Suppressor macrophage treated with lipopolysaccharide for 4 hours (primary cell): ENCODE measurements at regions not wholly inside any gene's neighbourhood (a gene's known extent, or its start where the extent isn't known, plus 50 kb on each side); places are given as distances from the start of the nearest gene placed in this dataset.
A peak's percentile ranks its signal among the peaks of the same experiment; 100 is the strongest.
"Not testable (repeated sequence)": the region's sequence is repeated elsewhere in the genome, so short reads cannot be mapped to it uniquely, and the experiment has no call there.

Experiments
- DNase-seq: peaks from one replicate; pipeline ENCODE4 v3.0.0-alpha.2; 2020

GRCh38 chr6:27163834-27164233 lies 83.7 kb upstream of the PRSS16 start:
- no peak for DNase-seq

- DNase-seq: no peak
These were observed 79.4 kb upstream of the PRSS16 start for GRCh38 chr6:27168108-27168507.

GRCh38 chr6:27168586-27169443 lies 78.7 kb upstream of the PRSS16 start:
- no peak for DNase-seq

GRCh38 chr6:27172524-27173231 lies 74.8 kb upstream of the PRSS16 start:
- DNase-seq: not testable (repeated sequence)

GRCh38 chr6:27173232-27173601 lies 74.3 kb upstream of the PRSS16 start:
- DNase-seq: not testable (repeated sequence)

GRCh38 chr6:27174958-27175357 lies 72.5 kb upstream of the PRSS16 start:
- DNase-seq: no peak

- no peak for DNase-seq
These were observed 71.4 kb upstream of the PRSS16 start for GRCh38 chr6:27176096-27176495.

DNA sequence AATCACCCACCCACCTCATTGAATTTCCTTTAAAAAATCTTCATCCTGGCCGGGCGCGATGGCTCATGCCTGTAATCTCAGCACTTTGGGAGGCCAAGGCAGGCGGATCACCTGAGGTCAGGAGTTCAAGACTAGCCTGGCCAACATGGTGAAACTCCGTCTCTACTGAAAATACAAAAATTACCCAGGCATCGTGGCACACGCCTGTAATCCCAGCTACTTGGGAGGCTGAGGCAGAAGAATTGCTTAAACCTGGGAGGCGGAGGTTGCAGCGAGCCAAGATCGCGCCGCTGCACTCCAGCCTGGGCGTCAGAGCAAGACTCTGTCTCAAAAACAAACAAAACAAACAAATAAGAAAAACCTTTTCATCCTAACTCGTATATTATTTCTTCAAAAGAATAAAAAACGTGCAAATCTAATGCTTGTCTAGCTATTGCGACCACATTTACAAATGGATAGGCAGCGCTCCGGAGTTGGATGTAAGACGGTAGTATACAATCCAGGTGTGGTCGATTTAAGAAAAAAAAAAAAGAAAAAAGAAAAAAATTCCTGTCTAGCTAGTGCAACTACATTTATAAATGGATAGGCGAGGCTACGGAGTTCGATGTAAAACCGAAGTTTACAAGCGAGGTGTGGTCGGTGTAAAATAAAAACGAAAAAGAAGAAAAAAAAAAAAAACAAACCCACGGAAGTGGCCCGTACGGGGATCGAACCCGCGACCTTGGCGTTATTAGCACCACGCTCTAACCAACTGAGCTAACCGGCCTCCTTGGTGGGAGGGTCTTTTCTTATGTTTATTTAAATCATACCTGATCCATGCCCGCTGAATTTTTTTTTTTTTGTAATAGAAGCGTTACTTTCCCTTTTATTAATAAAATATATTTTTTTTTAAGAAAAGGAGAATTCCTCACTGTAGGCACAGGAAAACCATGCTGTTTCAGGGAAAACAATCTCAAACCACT lies 70.7 kb upstream of the PRSS16 start:
- peak; percentile 73 for DNase-seq

- peak; percentile 88 for DNase-seq
These were observed 69.8 kb upstream of the PRSS16 start for GRCh38 chr6:27177485-27178406.

GRCh38 chr6:27178407-27178730 lies 69.1 kb upstream of the PRSS16 start:
- no peak for DNase-seq

DNA sequence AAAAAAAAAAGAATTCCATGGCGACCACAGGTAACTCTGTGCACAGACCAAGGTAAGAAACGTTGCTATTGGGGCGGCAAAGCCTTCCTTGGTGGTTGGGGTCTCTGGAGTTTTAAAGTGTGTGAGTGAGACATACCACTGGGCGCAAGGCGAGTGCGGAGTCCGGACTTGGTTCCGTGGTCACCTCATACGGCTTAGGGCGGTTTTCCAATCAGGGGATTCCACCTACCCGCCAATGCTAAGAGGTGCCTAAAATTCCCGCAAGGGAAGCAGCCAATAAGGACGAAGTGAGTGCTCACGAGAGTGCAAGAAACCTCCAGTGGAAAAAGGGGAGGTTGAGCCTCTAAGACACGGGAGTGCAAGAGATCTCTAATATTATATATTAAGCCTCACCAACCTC lies 68.6 kb upstream of the PRSS16 start:
- no peak for DNase-seq

DNA sequence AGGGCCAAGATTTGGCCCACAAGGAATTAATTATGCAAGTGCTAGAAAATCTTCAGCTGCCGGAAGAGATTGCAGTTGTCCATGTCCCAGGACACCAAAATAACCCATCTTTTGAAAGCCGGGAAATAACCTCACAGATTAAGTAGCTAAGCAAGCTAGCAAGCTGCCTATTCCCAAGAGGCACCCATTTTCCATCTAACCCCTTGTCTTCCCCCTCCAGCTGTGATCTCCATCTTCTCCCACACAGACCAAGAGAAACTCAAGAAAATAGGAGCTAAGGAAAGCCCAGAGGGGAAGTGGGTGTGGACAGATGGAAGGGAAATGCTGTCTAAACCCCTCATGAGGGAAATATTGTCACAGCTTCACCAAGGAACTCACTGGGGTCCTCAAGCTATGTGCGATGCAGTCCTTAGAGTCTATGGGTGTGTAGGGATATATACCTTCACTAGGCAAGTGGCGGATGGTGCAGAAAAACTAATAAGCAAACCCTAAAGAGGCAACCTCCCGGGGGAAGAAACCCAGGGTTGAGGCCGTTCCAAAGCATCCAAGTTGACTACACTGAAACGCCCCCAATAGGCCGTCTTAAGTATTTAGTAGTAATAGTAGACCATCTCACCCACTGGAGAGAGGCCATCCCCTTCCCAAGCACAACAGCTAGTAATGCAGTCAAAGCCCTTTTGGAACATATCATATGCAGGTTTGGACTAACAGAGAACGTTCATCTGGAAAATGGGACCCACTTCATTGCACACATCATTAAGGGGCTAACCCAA lies 64.3 kb upstream of the PRSS16 start:
- no peak for DNase-seq

- DNase-seq: no peak
These were observed 60.1 kb upstream of the PRSS16 start for GRCh38 chr6:27187231-27188060.

GRCh38 chr6:27188061-27188884 lies 59.2 kb upstream of the PRSS16 start:
- peak; percentile 73 for DNase-seq

- DNase-seq: peak; percentile 81
These were observed 58.5 kb upstream of the PRSS16 start for GRCh38 chr6:27188885-27189418.

DNA sequence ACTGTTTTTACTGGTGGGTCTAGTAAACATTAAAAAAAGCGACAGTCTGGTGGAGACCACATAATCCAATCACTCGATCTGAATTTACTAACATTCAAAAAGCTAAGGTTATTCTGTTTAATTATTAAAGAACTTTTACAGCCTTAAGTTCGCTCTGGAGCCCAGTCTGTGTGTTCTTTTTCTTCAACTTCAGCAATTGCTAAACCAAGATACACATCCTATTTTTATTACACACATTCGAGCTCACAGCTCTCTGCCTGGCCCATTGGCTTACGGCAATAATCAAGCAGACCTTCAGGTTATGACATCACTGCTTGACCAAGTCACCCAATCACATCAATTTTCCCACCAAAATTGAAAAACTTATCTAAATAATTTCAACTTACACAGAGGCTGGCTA lies 57.4 kb upstream of the PRSS16 start:
- DNase-seq: no peak

DNA sequence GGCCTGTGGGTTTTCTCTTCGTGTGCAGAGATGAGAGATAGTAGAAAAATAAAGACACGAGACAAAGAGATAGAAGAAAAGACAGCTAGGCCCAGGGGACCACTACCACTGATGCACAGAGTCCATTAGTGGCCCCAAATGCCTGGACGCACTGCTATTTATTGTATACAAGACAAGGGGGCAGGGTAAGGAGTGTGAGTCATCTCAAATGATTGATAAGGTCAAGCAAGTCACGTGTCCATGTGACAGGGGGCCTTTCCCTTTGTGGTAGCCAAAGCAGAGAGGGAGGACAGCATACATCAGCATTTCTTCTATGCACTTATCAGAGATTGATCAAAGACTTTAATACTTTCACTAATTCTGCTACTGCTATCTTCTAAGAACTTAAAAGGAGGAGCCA lies 53.0 kb upstream of the PRSS16 start:
- not testable (repeated sequence) for DNase-seq

GRCh38 chr6:27195547-27195946 lies 52.0 kb upstream of the PRSS16 start:
- DNase-seq: not testable (repeated sequence)
